Neural cell (in vitro differentiated cells): ENCODE measurements at regions not wholly inside any gene's neighbourhood (a gene's known extent, or its start where the extent isn't known, plus 50 kb on each side); places are given as distances from the start of the nearest gene placed in this dataset.

ENCODE experiments used
- H2AFZ ChIP-seq: fragments of 200-600, 300-800 bp; sonication (generic), shearing (Covaris generic); 2 replicates; pipeline ENCODE4 v1.6.0; 2014; ENCODE audit warnings: low read depth, mild to moderate bottlenecking, antibody characterized with exemption, low read length, moderate library complexity
- H3F3A ChIP-seq: fragments of 200-600 bp; shearing (Covaris generic); 2 replicates; pipeline ENCODE4 v1.6.1; 2016; ENCODE audit warnings: mild to moderate bottlenecking, moderate library complexity, mixed read lengths, antibody characterized with exemption, low read length; ENCODE audit not compliant: insufficient read depth, poor library complexity, severe bottlenecking
- H3K27ac ChIP-seq: fragments of 200-600, 300-800 bp; sonication (generic), shearing (Covaris generic); 2 replicates; pipeline ENCODE4 v1.5.1; 2014; ENCODE audit warnings: mild to moderate bottlenecking, low read length, moderate library complexity
- H3K27me3 ChIP-seq: fragments of 300-800, 200-600 bp; sonication (generic), shearing (Covaris generic); 2 replicates; pipeline ENCODE4 v1.6.0; 2014; ENCODE audit warnings: mild to moderate bottlenecking, low read depth, low read length, moderate library complexity; ENCODE audit not compliant: insufficient read depth
- H3K36me3 ChIP-seq: fragments of 300-800, 200-600 bp; sonication (generic), shearing (Covaris generic); 2 replicates; pipeline ENCODE4 v1.5.1; 2014; ENCODE audit warnings: mild to moderate bottlenecking, antibody characterized with exemption, low read length, moderate library complexity; ENCODE audit not compliant: insufficient read depth
- H3K4me2 ChIP-seq: fragments of 300-800, 200-600 bp; sonication (generic), shearing (Covaris generic); 2 replicates; pipeline ENCODE4 v1.6.0; 2014; ENCODE audit warnings: mild to moderate bottlenecking, low read length
- H3K4me3 ChIP-seq: fragments of 300-800, 200-600 bp; sonication (generic), shearing (Covaris generic); 2 replicates; pipeline ENCODE4 v1.5.1; 2014; ENCODE audit warnings: mild to moderate bottlenecking, low read length, moderate library complexity
- H3K79me2 ChIP-seq: fragments of 200-600 bp; shearing (Covaris generic); replicated peaks from 2 replicates; pipeline ENCODE4 v1.6.0; 2014; ENCODE audit warnings: mild to moderate bottlenecking, low read length, moderate library complexity; ENCODE audit not compliant: insufficient read depth
- H3K9ac ChIP-seq: fragments of 300-800, 200-600 bp; sonication (generic), shearing (Covaris generic); 2 replicates; pipeline ENCODE4 v1.6.1; 2016; ENCODE audit warnings: mild to moderate bottlenecking, low read length, mixed read lengths
- H3K9me2 ChIP-seq: fragments of 200-600 bp; shearing (Covaris generic); 2 replicates; pipeline ENCODE4 v1.6.1; 2016; ENCODE audit warnings: mild to moderate bottlenecking, low read length, mixed read lengths; ENCODE audit not compliant: insufficient read depth
- H3K9me3 ChIP-seq: fragments of 200-600, 300-800 bp; sonication (generic), shearing (Covaris generic); 2 replicates; pipeline ENCODE4 v1.6.1; 2016; ENCODE audit warnings: mild to moderate bottlenecking, mixed run types, low read length, moderate library complexity, mixed read lengths
- H4K20me1 ChIP-seq: fragments of 200-600 bp; shearing (Covaris generic); 2 replicates; pipeline ENCODE4 v1.6.1; 2016; ENCODE audit warnings: mild to moderate bottlenecking, mixed run types; ENCODE audit not compliant: insufficient read depth
- CTCF ChIP-seq: fragments of 450-650 bp; IDR thresholded peaks from 2 replicates; pipeline ENCODE4 v1.5.1; 2014; ENCODE audit warnings: antibody characterized with exemption, mild to moderate bottlenecking, moderate library complexity; ENCODE audit not compliant: poor library complexity, severe bottlenecking
- EP300 ChIP-seq: fragments of 450-650 bp; conservative IDR thresholded peaks from 2 replicates; pipeline ENCODE4 v1.6.1; 2014; ENCODE audit warnings: antibody characterized with exemption, mild to moderate bottlenecking, moderate library complexity; ENCODE audit not compliant: poor library complexity, severe bottlenecking
- EZH2 ChIP-seq: fragments of 200-600, 300-800 bp; shearing (Covaris generic), sonication (generic); IDR thresholded peaks from 2 replicates; pipeline ENCODE4 v1.6.1; 2014; ENCODE audit warnings: antibody characterized with exemption, low read length, borderline replicate concordance, mild to moderate bottlenecking; ENCODE audit not compliant: insufficient read depth, poor library complexity, severe bottlenecking
- MXI1 ChIP-seq: fragments of 450-650 bp; conservative IDR thresholded peaks from 2 replicates; pipeline ENCODE4 v1.6.1; 2014; ENCODE audit warnings: antibody characterized with exemption, mild to moderate bottlenecking; ENCODE audit not compliant: poor library complexity, severe bottlenecking
- POLR2AphosphoS5 ChIP-seq: IDR thresholded peaks from 2 replicates; pipeline ENCODE4 v1.6.1; 2012
- RAD21 ChIP-seq: fragments of 450-650 bp; conservative IDR thresholded peaks from 2 replicates; pipeline ENCODE4 v1.6.1; 2014; ENCODE audit warnings: antibody characterized with exemption, mild to moderate bottlenecking, moderate library complexity
- REST ChIP-seq: IDR thresholded peaks from 2 replicates; pipeline ENCODE4 v1.6.1; 2012; ENCODE audit warnings: borderline replicate concordance
- SMC3 ChIP-seq: fragments of 450-650 bp; conservative IDR thresholded peaks from 2 replicates; pipeline ENCODE4 v1.6.1; 2014; ENCODE audit warnings: antibody characterized with exemption, mild to moderate bottlenecking, moderate library complexity; ENCODE audit not compliant: poor library complexity
- TAF1 ChIP-seq: IDR thresholded peaks from 2 replicates; pipeline ENCODE4 v1.6.1; 2012; ENCODE audit warnings: low read depth

- Histone ChIP-seq H3K9ac (no peak overlapping the region), H3K4me2 (no peak overlapping the region)
Measured at GRCh38 chr2:239674981-239675825, 274.4 kb upstream of the HDAC4 start.

More at GRCh38 chr2:239674981-239675825, 274.4 kb upstream of the HDAC4 start:
- no peaks in the 10 kb centered on the region for H3K36me3 ChIP-seq
- no peaks in the 10 kb centered on the region for H3K9me2 ChIP-seq
- H3K4me3 ChIP-seq: no peak overlapping the region
- no peak overlapping the region for H3K27ac ChIP-seq
- H3K9me3 ChIP-seq: no peaks in the 10 kb centered on the region
- no peaks in the 10 kb centered on the region for H4K20me1 ChIP-seq
- H3F3A ChIP-seq: no peaks in the 10 kb centered on the region
- H2AFZ ChIP-seq: no peak overlapping the region
- TF ChIP-seq EP300 (no peak), CTCF (no peak), TAF1 (no peak), EZH2 (no peak), RAD21 (no peak), POLR2AphosphoS5 (no peak), SMC3 (no peak), REST (no peak), MXI1 (no peak)
- H3K79me2 ChIP-seq: no peaks in the 10 kb centered on the region
- no peaks in the 10 kb centered on the region for H3K27me3 ChIP-seq
